DND-41 (cell line): ENCODE measurements at regions not wholly inside any gene's neighbourhood (a gene's known extent, or its start where the extent isn't known, plus 50 kb on each side); places are given as distances from the start of the nearest gene placed in this dataset.

Experiments used
- CTCF ChIP-seq: IDR thresholded peaks from 2 replicates; pipeline ENCODE4 v1.5.1; 2012; ENCODE audit warnings: borderline replicate concordance, low read length, moderate library complexity, mild to moderate bottlenecking; ENCODE audit not compliant: poor library complexity, severe bottlenecking; ENCODE audit errors: extremely low read depth
- EZH2 ChIP-seq: IDR thresholded peaks from 3 replicates; pipeline ENCODE4 v1.6.1; 2012; ENCODE audit warnings: borderline replicate concordance, low read depth, mild to moderate bottlenecking, moderate library complexity, low read length, inconsistent platforms; ENCODE audit not compliant: severe bottlenecking

- TF ChIP-seq CTCF (no peak), EZH2 (no peak)
Measured at GRCh38 chr10:112024079-112024478, 159.5 kb downstream of the GPAM start.
